Sigmoid colon (tissue), 3 donors: ENCODE measurements at regions not wholly inside any gene's neighbourhood (a gene's known extent, or its start where the extent isn't known, plus 50 kb on each side); places are given as distances from the start of the nearest gene placed in this dataset.

Experiments used
- POLR2A ChIP-seq, 2 donors: fragments of 450-650 bp; IDR thresholded peaks; one replicate each; pipeline ENCODE4 v1.6.1; 2016; ENCODE audit warnings: antibody characterized with exemption in 2 of 2, mild to moderate bottlenecking in 2 of 2, moderate library complexity in 2 of 2
- TF ChIP-seq, protein P1 (sequence below), 4 experiments: fragments of 450-650 bp in 3 of 4; fragments of 200-600 bp in 1 of 4; IDR thresholded peaks; one replicate each; pipeline ENCODE4 v1.5.1; 2016 to 2019; ENCODE audit warnings: antibody characterized with exemption in 4 of 4, mild to moderate bottlenecking in 3 of 4, moderate library complexity in 2 of 4

DNA sequence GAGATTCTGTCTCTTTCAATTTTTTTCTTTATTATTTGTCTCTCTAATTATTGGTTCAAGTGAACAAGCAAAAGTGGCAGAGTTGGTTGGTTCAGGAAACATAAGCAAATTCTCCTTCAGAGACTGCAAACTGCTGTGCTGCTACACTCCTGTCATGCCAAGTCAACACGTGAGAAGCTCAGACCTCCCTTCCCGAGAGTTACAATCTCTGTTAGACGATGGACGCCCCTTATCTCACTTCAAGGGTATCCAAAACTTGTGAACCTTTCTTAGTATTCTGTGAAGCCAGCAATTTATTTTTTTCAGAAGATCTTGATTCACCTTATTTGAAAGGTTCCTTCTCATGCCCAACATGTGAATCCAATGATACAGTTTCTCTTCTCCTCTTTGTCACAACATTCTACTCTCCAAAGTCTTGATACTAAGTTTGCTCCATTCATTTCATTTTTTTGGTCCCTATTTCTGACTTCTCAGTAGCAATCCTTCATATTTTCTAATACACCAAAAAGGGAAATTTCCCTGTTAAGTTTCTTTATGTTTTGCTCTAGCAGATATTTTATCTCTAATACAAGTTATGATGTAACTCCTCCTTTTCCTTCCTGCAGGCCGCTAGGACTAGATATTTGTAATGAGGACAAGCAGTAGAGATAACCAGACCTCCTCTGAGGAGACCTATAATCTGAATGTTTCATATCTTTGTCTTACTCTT, 448.8 kb upstream of the CITED2 start:
- TF ChIP-seq, protein P1, sequence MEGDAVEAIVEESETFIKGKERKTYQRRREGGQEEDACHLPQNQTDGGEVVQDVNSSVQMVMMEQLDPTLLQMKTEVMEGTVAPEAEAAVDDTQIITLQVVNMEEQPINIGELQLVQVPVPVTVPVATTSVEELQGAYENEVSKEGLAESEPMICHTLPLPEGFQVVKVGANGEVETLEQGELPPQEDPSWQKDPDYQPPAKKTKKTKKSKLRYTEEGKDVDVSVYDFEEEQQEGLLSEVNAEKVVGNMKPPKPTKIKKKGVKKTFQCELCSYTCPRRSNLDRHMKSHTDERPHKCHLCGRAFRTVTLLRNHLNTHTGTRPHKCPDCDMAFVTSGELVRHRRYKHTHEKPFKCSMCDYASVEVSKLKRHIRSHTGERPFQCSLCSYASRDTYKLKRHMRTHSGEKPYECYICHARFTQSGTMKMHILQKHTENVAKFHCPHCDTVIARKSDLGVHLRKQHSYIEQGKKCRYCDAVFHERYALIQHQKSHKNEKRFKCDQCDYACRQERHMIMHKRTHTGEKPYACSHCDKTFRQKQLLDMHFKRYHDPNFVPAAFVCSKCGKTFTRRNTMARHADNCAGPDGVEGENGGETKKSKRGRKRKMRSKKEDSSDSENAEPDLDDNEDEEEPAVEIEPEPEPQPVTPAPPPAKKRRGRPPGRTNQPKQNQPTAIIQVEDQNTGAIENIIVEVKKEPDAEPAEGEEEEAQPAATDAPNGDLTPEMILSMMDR (IDR thresholded peaks at IDR 0.05), result no peak
- TF ChIP-seq POLR2A (IDR thresholded peaks at IDR 0.05), result no peak
